Cardiac muscle cell (in vitro differentiated cells and primary cell): ENCODE measurements at regions not wholly inside any gene's neighbourhood (a gene's known extent, or its start where the extent isn't known, plus 50 kb on each side); places are given as distances from the start of the nearest gene placed in this dataset.

Source experiments
- DNase-seq, 2 donors: peaks; one replicate each; pipeline versions ENCODE4 v3.0.0 to v3.0.0-alpha.2; 2010 to 2017; ENCODE audit warnings: low read depth in 1 of 2, low spot score in 1 of 2
- H3K27ac ChIP-seq: fragments of 200-600 bp; sonication (generic); 2 replicates; pipeline ENCODE4 v1.5.1; 2016
- H3K27me3 ChIP-seq: fragments of 200-600 bp; sonication (generic); 2 replicates; pipeline ENCODE4 v1.6.0; 2016; ENCODE audit warnings: control low read depth
- H3K36me3 ChIP-seq: fragments of 200-600 bp; sonication (generic); 2 replicates; pipeline ENCODE4 v1.5.1; 2016; ENCODE audit warnings: control low read depth
- H3K4me1 ChIP-seq: fragments of 200-600 bp; sonication (generic); 2 replicates; pipeline ENCODE4 v1.8.1; 2017; ENCODE audit warnings: low read depth, mild to moderate bottlenecking, mixed run types
- H3K4me3 ChIP-seq: fragments of 200-600 bp; sonication (generic); 2 replicates; pipeline ENCODE4 v1.5.1; 2016; ENCODE audit warnings: mild to moderate bottlenecking
- H3K9me3 ChIP-seq: fragments of 200-600 bp; sonication (generic); 2 replicates; pipeline ENCODE4 v1.5.1; 2017; ENCODE audit warnings: low read depth, mild to moderate bottlenecking, control low read depth
- TF ChIP-seq, protein P1 (sequence below): IDR thresholded peaks from 2 replicates; pipeline ENCODE4 v1.5.1; 2012; ENCODE audit warnings: low read depth, mild to moderate bottlenecking, low read length

DNA sequence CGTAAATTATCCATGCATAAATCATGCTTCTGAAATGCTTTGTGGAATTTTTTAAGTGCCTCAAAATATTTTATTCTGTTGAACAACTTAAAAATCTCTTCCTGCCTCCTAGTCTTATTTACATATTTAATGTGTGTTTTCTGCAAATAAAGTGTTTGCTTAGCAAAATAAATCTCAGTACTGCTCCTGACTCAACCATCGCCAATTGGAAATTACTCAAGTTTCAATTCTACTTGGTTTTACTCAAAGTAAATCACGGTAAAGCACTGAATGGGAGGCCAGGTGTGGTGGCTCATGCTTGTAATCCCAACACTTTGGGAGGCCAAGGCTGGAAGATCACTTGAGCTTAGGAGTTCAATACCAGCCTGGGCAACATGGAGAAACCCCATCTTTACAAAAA, 152.2 kb upstream of the NR5A2 start:
- TF ChIP-seq, protein P1, sequence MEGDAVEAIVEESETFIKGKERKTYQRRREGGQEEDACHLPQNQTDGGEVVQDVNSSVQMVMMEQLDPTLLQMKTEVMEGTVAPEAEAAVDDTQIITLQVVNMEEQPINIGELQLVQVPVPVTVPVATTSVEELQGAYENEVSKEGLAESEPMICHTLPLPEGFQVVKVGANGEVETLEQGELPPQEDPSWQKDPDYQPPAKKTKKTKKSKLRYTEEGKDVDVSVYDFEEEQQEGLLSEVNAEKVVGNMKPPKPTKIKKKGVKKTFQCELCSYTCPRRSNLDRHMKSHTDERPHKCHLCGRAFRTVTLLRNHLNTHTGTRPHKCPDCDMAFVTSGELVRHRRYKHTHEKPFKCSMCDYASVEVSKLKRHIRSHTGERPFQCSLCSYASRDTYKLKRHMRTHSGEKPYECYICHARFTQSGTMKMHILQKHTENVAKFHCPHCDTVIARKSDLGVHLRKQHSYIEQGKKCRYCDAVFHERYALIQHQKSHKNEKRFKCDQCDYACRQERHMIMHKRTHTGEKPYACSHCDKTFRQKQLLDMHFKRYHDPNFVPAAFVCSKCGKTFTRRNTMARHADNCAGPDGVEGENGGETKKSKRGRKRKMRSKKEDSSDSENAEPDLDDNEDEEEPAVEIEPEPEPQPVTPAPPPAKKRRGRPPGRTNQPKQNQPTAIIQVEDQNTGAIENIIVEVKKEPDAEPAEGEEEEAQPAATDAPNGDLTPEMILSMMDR = no peak
- no peaks in the 10 kb centered on the region for H3K27me3 ChIP-seq

DNA sequence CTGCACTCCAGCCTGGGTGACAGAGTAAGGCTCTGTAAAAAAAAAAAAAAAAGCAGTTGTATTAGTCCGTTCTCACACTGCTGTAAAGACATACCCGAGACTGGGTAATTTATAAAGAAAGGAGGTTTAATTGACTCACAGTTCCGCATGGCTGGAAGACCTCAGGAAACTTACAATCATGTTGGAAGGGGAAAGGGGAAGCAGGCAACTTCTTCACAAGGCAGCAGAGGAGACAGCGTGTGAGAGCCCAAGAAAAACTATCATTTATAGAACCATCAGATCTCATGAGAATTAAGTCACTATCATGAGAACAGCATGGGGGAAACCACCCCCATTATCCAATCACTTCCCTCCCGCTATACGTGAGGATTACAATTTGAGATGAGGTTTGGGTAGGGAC, 151.7 kb upstream of the NR5A2 start:
- TF ChIP-seq, protein P1 = no peak
- DNase-seq = no peak
- Histone ChIP-seq H3K4me3 (no peak overlapping the region), H3K4me1 (no peaks in the 10 kb centered on the region), H3K36me3 (no peaks in the 10 kb centered on the region), H3K27ac (no peak overlapping the region), H3K27me3 (no peaks in the 10 kb centered on the region), H3K9me3 (no peaks in the 10 kb centered on the region)

More for the DNA sequence above, 152.2 kb upstream of the NR5A2 start:
- H3K36me3 ChIP-seq = no peaks in the 10 kb centered on the region
- no peak overlapping the region for H3K27ac ChIP-seq
- no peak overlapping the region for H3K4me3 ChIP-seq
- no peak for DNase-seq
- H3K4me1 ChIP-seq = no peaks in the 10 kb centered on the region
- no peaks in the 10 kb centered on the region for H3K9me3 ChIP-seq

DNA sequence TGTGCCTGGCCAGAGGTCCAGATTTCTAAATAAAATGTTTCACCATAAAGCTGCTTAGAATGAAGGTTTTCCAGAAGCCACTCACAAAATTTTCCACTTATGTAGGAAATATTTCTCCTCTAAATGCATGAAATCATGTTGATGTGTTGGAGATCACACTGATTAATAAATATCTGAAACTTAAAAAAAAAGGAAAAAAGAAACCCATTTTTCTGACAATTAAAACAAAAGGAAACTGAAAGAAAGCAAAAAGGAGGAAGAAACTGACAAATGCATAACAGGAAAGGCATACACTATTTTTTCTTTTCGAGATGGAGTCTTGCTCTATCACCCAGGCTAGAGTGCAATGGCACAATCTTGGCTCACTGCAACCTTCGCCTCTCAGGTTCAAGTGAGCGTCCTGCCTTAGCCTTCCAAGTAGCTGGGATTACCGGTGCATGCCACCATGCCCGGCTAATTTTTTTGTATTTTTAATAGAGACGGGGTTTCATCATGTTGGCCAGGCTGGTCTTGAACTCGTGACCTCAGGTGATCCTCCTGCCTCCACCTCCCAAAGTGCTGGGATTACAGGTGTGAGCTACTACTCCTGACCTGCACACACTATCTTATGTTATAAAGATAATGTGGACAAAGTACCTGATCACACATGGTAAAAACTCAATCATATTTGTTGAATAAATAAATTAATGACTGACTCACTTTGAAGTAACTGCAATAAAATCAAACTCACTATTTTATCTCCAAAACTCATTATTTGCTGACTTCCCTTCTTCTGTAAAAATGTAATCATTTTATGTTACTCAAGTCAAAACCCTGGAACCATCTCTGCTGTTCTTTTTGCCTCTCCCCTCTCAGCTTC, 149.8 kb upstream of the NR5A2 start:
- Histone ChIP-seq H3K27ac (no peak overlapping the region), H3K4me1 (no peaks in the 10 kb centered on the region), H3K4me3 (no peak overlapping the region), H3K27me3 (no peaks in the 10 kb centered on the region), H3K9me3 (no peaks in the 10 kb centered on the region), H3K36me3 (no peaks in the 10 kb centered on the region)
- DNase-seq = no peak
- TF ChIP-seq, protein P1 = no peak

GRCh38 chr1:199878823-199879222, 148.7 kb upstream of the NR5A2 start:
- H3K4me3 ChIP-seq = no peak overlapping the region
- DNase-seq = no peak
- H3K27ac ChIP-seq = no peak overlapping the region
- H3K9me3 ChIP-seq = no peaks in the 10 kb centered on the region
- no peaks in the 10 kb centered on the region for H3K36me3 ChIP-seq
- TF ChIP-seq, protein P1 = no peak
- H3K4me1 ChIP-seq = no peaks in the 10 kb centered on the region
- H3K27me3 ChIP-seq = no peaks in the 10 kb centered on the region

- H3K4me1 ChIP-seq = no peaks in the 10 kb centered on the region
- H3K27me3 ChIP-seq = no peaks in the 10 kb centered on the region
- no peaks in the 10 kb centered on the region for H3K36me3 ChIP-seq
- no peak overlapping the region for H3K27ac ChIP-seq
- DNase-seq = peak in 1 of 2 donors; percentile 9
- TF ChIP-seq, protein P1 = no peak
- H3K4me3 ChIP-seq = no peak overlapping the region
- H3K9me3 ChIP-seq = no peaks in the 10 kb centered on the region
These were observed 128.9 kb upstream of the NR5A2 start for GRCh38 chr1:199898654-199899053.
